GM12874 (cell line): ENCODE measurements at regions not wholly inside any gene's neighbourhood (a gene's known extent, or its start where the extent isn't known, plus 50 kb on each side); places are given as distances from the start of the nearest gene placed in this dataset.

ENCODE experiments used
- CTCF ChIP-seq: IDR thresholded peaks from 2 replicates; pipeline ENCODE4 v1.5.1; 2011; ENCODE audit warnings: low read depth, mild to moderate bottlenecking, control low read depth, low read length, moderate library complexity; ENCODE audit not compliant: insufficient read depth

GRCh38 chr17:33870936-33871335 is 384.1 kb upstream of the CCL2 start:
- no peak for TF ChIP-seq CTCF

GRCh38 chr17:33871720-33872540 is 383.2 kb upstream of the CCL2 start:
- no peak for TF ChIP-seq CTCF

GRCh38 chr17:33873201-33873617 is 381.9 kb upstream of the CCL2 start:
- TF ChIP-seq CTCF = no peak

GRCh38 chr17:33874617-33875060 is 380.4 kb upstream of the CCL2 start:
- TF ChIP-seq CTCF = no peak

- no peak for TF ChIP-seq CTCF
These were observed 379.1 kb upstream of the CCL2 start for GRCh38 chr17:33875973-33876372.

GRCh38 chr17:33888455-33888854 is 366.6 kb upstream of the CCL2 start:
- TF ChIP-seq CTCF = no peak

GRCh38 chr17:33889040-33889439 is 366.0 kb upstream of the CCL2 start:
- no peak for TF ChIP-seq CTCF
